ENCODE measurements at regions not wholly inside any gene's neighbourhood (a gene's known extent, or its start where the extent isn't known, plus 50 kb on each side); places are given as distances from the start of the nearest gene placed in this dataset.

GRCh38 chr14:94936401-94936892 lies 166.5 kb upstream of the GSC start:
- Mint-ChIP-seq H3K9me3 (ENCODE audit: unreplicated experiment) (no peaks in the 10 kb centered on the region), H3K27me3 (ENCODE audit: unreplicated experiment) (peaks cover 2% of the 10 kb centered on the region), H3K4me1 (ENCODE audit: unreplicated experiment) (no peaks in the 10 kb centered on the region), H3K4me3 (ENCODE audit: unreplicated experiment) (no peak overlapping the region), H3K27ac (ENCODE audit: unreplicated experiment) (no peak overlapping the region), H3K36me3 (ENCODE audit: low read depth, unreplicated experiment) (no peaks in the 10 kb centered on the region)
- TF ChIP-seq CTCF (IDR thresholded peaks at IDR 0.05; ENCODE audit: unreplicated experiment): no peak
- DNase-seq (ENCODE audit: low spot score): no peak

- H3K27me3 Mint-ChIP-seq (ENCODE audit: unreplicated experiment): peaks cover 2% of the 10 kb centered on the region
Observed at GRCh38 chr14:94935706-94936300, 165.9 kb upstream of the GSC start.

GRCh38 chr14:94934276-94934810 lies 164.4 kb upstream of the GSC start:
- no peaks in the 10 kb centered on the region for H3K36me3 Mint-ChIP-seq (ENCODE audit: low read depth, unreplicated experiment)
- no peak for TF ChIP-seq CTCF (IDR thresholded peaks at IDR 0.05; ENCODE audit: unreplicated experiment)
- no peak overlapping the region for H3K27ac Mint-ChIP-seq (ENCODE audit: unreplicated experiment)
- peaks cover 2% of the 10 kb centered on the region for H3K27me3 Mint-ChIP-seq (ENCODE audit: unreplicated experiment)
- DNase-seq (ENCODE audit: low spot score): no peak
- no peaks in the 10 kb centered on the region for H3K9me3 Mint-ChIP-seq (ENCODE audit: unreplicated experiment)
- no peak overlapping the region for H3K4me3 Mint-ChIP-seq (ENCODE audit: unreplicated experiment)
- no peaks in the 10 kb centered on the region for H3K4me1 Mint-ChIP-seq (ENCODE audit: unreplicated experiment)

More at GRCh38 chr14:94935706-94936300, 165.9 kb upstream of the GSC start:
- Mint-ChIP-seq H3K9me3 (ENCODE audit: unreplicated experiment) (no peaks in the 10 kb centered on the region), H3K4me1 (ENCODE audit: unreplicated experiment) (no peaks in the 10 kb centered on the region), H3K36me3 (ENCODE audit: low read depth, unreplicated experiment) (no peaks in the 10 kb centered on the region), H3K4me3 (ENCODE audit: unreplicated experiment) (no peak overlapping the region), H3K27ac (ENCODE audit: unreplicated experiment) (no peak overlapping the region)
- TF ChIP-seq CTCF (IDR thresholded peaks at IDR 0.05; ENCODE audit: unreplicated experiment): no peak
- DNase-seq (ENCODE audit: low spot score): no peak

- DNase-seq (ENCODE audit: low spot score): no peak
- H3K4me1 Mint-ChIP-seq (ENCODE audit: unreplicated experiment): no peaks in the 10 kb centered on the region
- H3K36me3 Mint-ChIP-seq (ENCODE audit: low read depth, unreplicated experiment): no peaks in the 10 kb centered on the region
- no peak overlapping the region for H3K4me3 Mint-ChIP-seq (ENCODE audit: unreplicated experiment)
- H3K9me3 Mint-ChIP-seq (ENCODE audit: unreplicated experiment): no peaks in the 10 kb centered on the region
- TF ChIP-seq CTCF (IDR thresholded peaks at IDR 0.05; ENCODE audit: unreplicated experiment): no peak
- no peak overlapping the region for H3K27ac Mint-ChIP-seq (ENCODE audit: unreplicated experiment)
- H3K27me3 Mint-ChIP-seq (ENCODE audit: unreplicated experiment): peaks cover 2% of the 10 kb centered on the region
Observed at GRCh38 chr14:94933486-94933885, 163.6 kb upstream of the GSC start.

- no peak for DNase-seq (ENCODE audit: low spot score)
- no peak overlapping the region for H3K4me3 Mint-ChIP-seq (ENCODE audit: unreplicated experiment)
- no peaks in the 10 kb centered on the region for H3K9me3 Mint-ChIP-seq (ENCODE audit: unreplicated experiment)
- H3K27ac Mint-ChIP-seq (ENCODE audit: unreplicated experiment): no peak overlapping the region
- no peaks in the 10 kb centered on the region for H3K4me1 Mint-ChIP-seq (ENCODE audit: unreplicated experiment)
- no peaks in the 10 kb centered on the region for H3K36me3 Mint-ChIP-seq (ENCODE audit: low read depth, unreplicated experiment)
- no peak for TF ChIP-seq CTCF (IDR thresholded peaks at IDR 0.05; ENCODE audit: unreplicated experiment)
- H3K27me3 Mint-ChIP-seq (ENCODE audit: unreplicated experiment): peaks cover 2% of the 10 kb centered on the region
Observed at GRCh38 chr14:94932589-94932988, 162.7 kb upstream of the GSC start.
